ENCODE measurements at regions not wholly inside any gene's neighbourhood (a gene's known extent, or its start where the extent isn't known, plus 50 kb on each side); places are given as distances from the start of the nearest gene placed in this dataset.

DNA sequence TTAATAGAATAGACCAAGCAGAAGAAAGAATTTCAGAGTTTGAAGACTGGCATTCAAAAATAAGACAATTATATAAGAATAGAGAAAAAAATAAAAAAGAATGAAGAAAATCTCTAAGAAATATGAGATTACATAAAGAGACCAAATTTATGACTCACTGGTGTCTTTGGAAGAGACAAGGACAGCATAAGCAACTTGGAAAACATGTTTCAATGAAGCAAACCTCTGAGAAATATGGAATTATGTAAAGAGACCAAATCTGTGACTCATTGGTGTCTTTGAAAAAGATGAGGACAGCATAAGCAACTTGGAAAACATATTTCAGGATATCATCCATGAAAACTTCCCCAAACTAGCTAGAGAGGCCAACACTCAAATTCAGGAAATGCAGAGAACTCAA, 60.4 kb upstream of the LYPLAL1 start:
- TF ChIP-seq CTCF (IDR thresholded peaks at IDR 0.05; ENCODE audit: insufficient read depth, low read length, poor library complexity, severe bottlenecking) = no peak
- TF ChIP-seq EZH2phosphoT487 (conservative IDR thresholded peaks at IDR 0.05; ENCODE audit: low read length) = no peak
